HK-2 (cell line): ENCODE measurements at regions not wholly inside any gene's neighbourhood (a gene's known extent, or its start where the extent isn't known, plus 50 kb on each side); places are given as distances from the start of the nearest gene placed in this dataset.

Experiments
- DNase-seq: peaks from one replicate; pipeline ENCODE4 v3.0.0-alpha.2; 2018; ENCODE audit not compliant: unreplicated experiment

DNA sequence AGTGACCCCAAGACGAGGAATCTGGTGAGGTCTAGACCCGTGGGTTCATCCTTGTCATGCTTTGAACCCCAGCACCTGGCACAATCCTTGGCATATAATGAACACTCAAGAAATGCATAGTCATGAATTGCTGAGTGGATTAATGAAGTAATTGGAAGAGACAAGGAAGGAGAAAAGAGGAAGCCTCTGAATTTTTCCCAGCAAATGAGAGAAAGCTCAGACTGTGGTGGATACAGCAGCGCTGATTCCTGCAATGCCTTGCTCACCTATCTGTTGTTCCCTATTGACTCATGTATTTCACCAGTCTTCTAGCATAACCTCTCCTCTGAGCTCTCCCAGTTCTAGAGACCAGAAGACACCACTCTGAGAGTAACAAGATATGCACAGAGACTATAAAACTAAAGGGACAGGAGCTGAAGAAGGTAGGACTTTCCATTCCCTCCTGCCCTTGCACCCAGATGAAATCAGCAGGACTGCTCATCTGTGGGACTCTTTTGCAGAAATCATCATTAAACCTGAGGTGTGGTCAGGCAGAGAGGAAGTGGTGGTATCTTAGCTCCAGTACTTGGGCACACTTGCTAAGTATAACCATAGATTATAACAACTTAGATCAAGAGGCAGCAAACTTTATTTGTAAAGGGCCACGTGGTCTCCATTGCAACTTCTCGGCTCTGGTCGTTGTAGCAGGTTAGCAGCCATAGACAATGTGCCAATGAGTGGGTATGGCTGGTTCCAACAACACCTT lies 102.8 kb downstream of the MAF start:
- DNase-seq = no peak

DNA sequence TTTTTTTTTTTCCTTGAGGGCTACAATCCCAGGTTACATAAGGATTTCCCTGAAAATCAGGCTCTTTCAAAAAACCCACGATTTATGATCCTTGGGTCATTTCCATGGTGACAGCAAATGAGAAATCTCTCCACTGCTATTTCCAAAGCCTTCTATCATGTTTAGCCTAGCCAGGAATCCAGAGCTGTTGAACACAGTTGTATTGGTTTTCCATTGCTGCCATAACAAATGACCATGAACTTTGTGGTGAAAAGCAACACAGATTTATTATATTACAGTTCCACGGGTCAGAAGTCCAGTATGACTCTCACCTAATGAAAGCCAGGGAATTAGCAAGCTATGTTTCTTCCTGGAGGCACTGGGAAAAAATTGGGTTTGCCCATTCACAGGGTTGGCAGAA lies 106.6 kb downstream of the MAF start:
- no peak for DNase-seq

DNA sequence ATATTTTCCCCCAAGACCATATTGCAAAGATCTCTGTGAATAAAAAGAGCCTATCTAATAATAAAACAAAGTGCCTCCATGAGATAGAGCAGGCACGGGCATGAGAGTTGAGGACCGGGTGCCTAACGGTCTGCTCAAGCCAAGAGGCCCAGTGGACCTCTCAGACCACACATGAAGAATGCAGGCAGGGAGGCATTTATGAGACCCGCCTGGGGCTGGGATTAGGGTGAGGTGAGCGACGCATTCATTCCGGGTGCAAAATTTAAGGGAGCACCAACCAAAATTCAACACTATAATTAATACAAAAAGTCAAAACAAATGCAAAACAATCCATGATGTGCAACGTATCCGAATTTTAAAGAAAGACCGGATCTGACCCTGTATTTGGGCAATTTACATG lies 108.5 kb downstream of the MAF start:
- no peak for DNase-seq

GRCh38 chr16:79485020-79485419 lies 115.5 kb downstream of the MAF start:
- no peak for DNase-seq

GRCh38 chr16:79484237-79484636 lies 116.3 kb downstream of the MAF start:
- peak; percentile 6 for DNase-seq

- no peak for DNase-seq
Observed at GRCh38 chr16:79483336-79483735, 117.2 kb downstream of the MAF start.

- DNase-seq = no peak
Observed at GRCh38 chr16:79482011-79482410, 118.5 kb downstream of the MAF start.

- DNase-seq = no peak
Observed at GRCh38 chr16:79480929-79481328, 119.6 kb downstream of the MAF start.

GRCh38 chr16:79480056-79480455 lies 120.5 kb downstream of the MAF start:
- DNase-seq = no peak

- no peak for DNase-seq
Observed at GRCh38 chr16:79476580-79476979, 124.0 kb downstream of the MAF start.

DNA sequence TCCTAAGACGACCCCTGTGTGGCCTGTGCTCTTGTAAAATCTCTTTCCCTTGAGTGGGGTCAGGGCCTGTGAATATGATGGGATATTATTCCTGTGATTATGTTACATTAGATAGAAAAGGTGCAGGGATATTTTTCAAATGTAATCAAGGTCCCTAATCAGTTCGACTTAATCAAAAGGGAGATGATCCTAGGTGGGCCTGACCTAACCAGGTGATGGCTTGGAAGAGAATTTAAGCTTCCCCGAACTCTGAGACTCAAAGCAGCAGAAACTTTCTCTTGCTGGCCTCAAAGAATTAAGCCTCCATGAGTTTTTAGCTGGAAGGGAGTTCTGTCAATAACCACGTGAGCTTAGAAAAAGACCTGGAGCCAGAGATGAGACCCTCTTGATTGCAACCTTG lies 124.7 kb downstream of the MAF start:
- no peak for DNase-seq

DNA sequence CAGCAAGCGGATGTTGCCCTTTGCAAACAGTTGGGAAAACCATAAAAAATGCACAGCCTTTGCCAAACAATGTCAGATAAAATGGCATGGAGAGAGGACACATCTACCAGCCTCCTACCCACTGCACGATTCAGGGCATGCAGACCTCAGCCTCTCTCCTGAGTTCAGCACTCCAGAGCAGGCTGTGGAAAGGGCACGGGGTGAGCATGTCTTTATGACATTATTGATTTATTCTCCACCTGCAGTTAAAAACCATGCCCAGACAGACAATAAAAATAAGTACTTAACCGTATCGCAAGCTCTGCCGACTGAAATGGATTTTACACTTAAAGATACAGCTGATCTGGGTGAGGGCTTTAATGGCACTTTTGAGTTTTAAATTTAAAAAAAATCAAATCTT lies 127.1 kb downstream of the MAF start:
- no peak for DNase-seq

DNA sequence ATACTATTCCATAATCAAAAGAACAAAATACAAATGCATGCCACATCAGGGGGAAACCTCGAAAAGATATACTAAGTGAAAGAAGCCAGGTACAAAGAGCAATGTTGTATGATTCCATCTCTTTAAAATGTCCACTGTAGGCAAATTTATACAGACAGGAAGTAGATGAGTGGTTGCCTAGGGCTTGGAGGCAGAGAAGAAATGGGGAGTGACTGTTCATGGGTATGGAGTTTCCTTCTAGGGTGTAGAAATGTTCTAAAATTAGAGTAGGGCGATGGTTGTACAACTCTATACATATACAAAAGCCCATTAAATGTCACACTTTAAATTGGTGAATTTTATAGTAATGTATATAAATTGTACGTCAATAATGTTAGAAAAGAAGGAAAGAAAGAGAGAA lies 128.1 kb downstream of the MAF start:
- DNase-seq = no peak

DNA sequence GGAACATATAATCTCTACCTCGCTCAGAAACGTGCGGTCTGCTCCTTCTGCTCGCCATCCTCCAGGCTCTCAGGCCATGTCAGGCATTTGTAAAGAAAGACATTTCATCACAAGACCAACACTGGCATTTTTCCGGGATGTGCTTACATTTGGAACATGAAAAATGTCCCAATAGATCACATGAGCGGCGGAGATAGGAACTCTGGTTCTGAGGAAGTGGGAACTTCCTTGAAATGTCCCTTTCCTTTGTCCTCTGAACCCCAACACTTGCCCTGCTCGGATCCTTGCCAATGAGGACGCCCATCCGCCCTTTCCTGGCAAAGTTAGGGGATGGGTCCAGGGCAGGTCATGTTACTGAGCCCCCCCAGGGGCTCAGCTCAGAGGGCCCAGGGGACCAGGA lies 130.5 kb downstream of the MAF start:
- no peak for DNase-seq

- no peak for DNase-seq
Observed at GRCh38 chr16:79468631-79469030, 131.9 kb downstream of the MAF start.

GRCh38 chr16:79468121-79468552 lies 132.4 kb downstream of the MAF start:
- no peak for DNase-seq

DNA sequence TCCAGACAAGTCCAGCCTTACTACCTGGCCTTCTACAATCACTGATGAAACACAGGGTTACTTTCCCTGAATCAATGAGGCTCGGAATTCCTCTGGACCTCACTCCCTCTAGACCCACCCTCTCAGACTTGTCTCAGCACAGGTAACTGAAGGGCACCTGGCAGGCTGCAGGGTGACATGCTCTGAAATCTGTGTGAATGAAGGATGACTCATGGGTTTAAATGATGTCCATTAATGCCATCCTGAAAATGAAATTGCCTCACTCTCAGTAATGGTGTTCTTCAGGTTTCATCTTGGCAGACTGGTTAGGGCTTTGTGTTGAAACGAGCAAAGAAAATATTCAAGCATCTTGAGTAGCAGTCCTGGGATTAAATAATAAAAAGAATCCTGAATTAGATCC lies 134.4 kb downstream of the MAF start:
- no peak for DNase-seq

- DNase-seq = no peak
Observed at GRCh38 chr16:79463841-79464240, 136.7 kb downstream of the MAF start.

- no peak for DNase-seq
Observed at GRCh38 chr16:79456036-79456435, 144.5 kb downstream of the MAF start.

- no peak for DNase-seq
Observed at GRCh38 chr16:79452671-79453070, 147.9 kb downstream of the MAF start.

DNA sequence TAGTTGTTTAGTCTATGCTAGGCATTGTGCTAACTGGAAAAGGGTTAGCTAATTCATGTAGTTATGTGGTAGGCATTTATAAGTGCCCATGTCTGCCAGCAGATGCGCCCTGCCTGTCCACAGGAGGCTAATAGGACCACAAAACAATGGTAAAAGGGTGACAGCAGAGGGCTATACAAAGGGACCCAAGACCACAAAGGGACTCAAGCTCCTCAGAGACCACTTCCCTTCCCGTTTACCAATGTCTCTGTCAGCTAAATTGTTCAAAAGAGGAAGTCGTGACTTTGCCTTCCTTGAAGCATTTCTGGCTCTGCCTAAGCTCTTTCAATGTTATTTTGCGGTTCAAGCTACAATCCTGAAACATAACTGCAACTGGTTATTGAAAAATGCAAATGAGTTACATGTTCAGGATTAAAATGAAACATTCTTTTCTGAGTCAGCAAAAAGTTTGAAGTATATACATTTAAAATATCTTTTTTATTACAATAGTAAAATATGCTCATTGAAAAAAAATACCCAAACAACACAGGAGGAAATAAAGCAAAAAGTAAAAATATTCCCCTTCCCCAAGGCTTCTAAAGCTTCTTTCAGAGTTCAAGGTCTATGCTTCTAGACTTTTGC lies 149.2 kb downstream of the MAF start:
- no peak for DNase-seq

DNA sequence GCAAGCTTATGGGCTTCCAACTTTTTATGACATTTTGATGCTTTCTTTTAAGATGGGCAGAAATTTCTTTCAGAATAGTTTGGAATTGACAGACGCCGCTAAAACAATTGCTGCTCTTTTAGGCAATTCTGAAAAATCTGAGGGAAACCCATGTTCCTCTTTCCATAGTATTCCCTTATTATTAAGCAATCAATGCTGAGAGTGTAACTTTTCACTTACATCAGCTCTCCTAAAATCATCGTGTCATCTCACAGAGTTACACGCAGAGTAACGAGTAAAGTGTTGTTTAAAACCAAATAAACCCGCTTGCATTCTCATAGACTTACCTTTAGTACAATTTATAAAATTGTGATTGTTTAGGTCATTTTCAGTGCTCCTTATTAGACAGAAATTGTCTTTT lies 150.6 kb downstream of the MAF start:
- no peak for DNase-seq

- DNase-seq = no peak
Observed at GRCh38 chr16:79449067-79449769, 151.3 kb downstream of the MAF start.
